ENCODE measurements at regions not wholly inside any gene's neighbourhood (a gene's known extent, or its start where the extent isn't known, plus 50 kb on each side); places are given as distances from the start of the nearest gene placed in this dataset.
"Not testable (repeated sequence)": the region's sequence is repeated elsewhere in the genome, so short reads cannot be mapped to it uniquely, and the experiment has no call there.

GRCh38 chr12:89774645-89775044 is 66.0 kb upstream of the ATP2B1 start:
- DNase-seq (ENCODE audit: low read depth): no peak

GRCh38 chr12:89770391-89770790 is 61.8 kb upstream of the ATP2B1 start:
- DNase-seq (ENCODE audit: low read depth): no peak

- no peak for DNase-seq (ENCODE audit: low read depth)
Measured at GRCh38 chr12:89769483-89769818, 60.8 kb upstream of the ATP2B1 start.

- DNase-seq (ENCODE audit: low read depth): no peak
Measured at GRCh38 chr12:89768586-89769482, 60.2 kb upstream of the ATP2B1 start.

- DNase-seq (ENCODE audit: low read depth): no peak
Measured at GRCh38 chr12:89765959-89766824, 57.6 kb upstream of the ATP2B1 start.

- not testable (repeated sequence) for DNase-seq (ENCODE audit: low read depth)
Measured at GRCh38 chr12:89764164-89764563, 55.5 kb upstream of the ATP2B1 start.

- DNase-seq (ENCODE audit: low read depth): no peak
Measured at GRCh38 chr12:89762498-89763170, 54.0 kb upstream of the ATP2B1 start.

- DNase-seq (ENCODE audit: low read depth): no peak
Measured at GRCh38 chr12:89760783-89761182, 52.1 kb upstream of the ATP2B1 start.

All from stimulated activated CD8-positive, alpha-beta memory T cell treated with anti-CD3 and anti-CD28 coated beads, Interleukin-15, amount 100 ng/mL, for 1 hour (primary cell).